ENCODE measurements at regions not wholly inside any gene's neighbourhood (a gene's known extent, or its start where the extent isn't known, plus 50 kb on each side); places are given as distances from the start of the nearest gene placed in this dataset.

GRCh38 chr10:117686606-117687005 is 144.1 kb downstream of the EMX2 start:
- TF ChIP-seq EZH2phosphoT487 (IDR thresholded peaks at IDR 0.05; ENCODE audit: borderline replicate concordance, low read depth, low read length): no peak
- TF ChIP-seq CTCF (conservative IDR thresholded peaks at IDR 0.05; ENCODE audit: low read length): no peak
